Parathyroid adenoma (tissue), 2 donors: ENCODE measurements at regions not wholly inside any gene's neighbourhood (a gene's known extent, or its start where the extent isn't known, plus 50 kb on each side); places are given as distances from the start of the nearest gene placed in this dataset.
"Not testable (repeated sequence)": the region's sequence is repeated elsewhere in the genome, so short reads cannot be mapped to it uniquely, and the experiment has no call there.

ENCODE experiments used
- H2AFZ ChIP-seq: fragments of 300-600 bp; sonication (generic); one replicate; pipeline ENCODE4 v1.7.0; 2017; ENCODE audit warnings: antibody characterized with exemption, mild to moderate bottlenecking
- H3K27ac ChIP-seq: fragments of 300-600 bp; sonication (generic); one replicate; pipeline ENCODE4 v1.7.0; 2017
- H3K27me3 ChIP-seq: fragments of 300-600 bp; sonication (generic); one replicate; pipeline ENCODE4 v1.7.0; 2017; ENCODE audit warnings: low read length; ENCODE audit not compliant: control insufficient read depth, insufficient read depth
- H3K36me3 ChIP-seq: fragments of 300-600 bp; sonication (generic); one replicate; pipeline ENCODE4 v1.7.0; 2017; ENCODE audit warnings: low read length; ENCODE audit not compliant: control insufficient read depth, insufficient read depth
- H3K4me1 ChIP-seq: fragments of 300-600 bp; sonication (generic); one replicate; pipeline ENCODE4 v1.7.0; 2017; ENCODE audit warnings: control low read depth
- H3K4me2 ChIP-seq: fragments of 300-600 bp; sonication (generic); one replicate; pipeline ENCODE4 v1.7.0; 2017; ENCODE audit warnings: low read length
- H3K4me3 ChIP-seq: fragments of 300-600 bp; sonication (generic); one replicate; pipeline ENCODE4 v1.7.0; 2017; ENCODE audit warnings: low read depth, low read length
- H3K79me2 ChIP-seq: fragments of 300-600 bp; sonication (generic); one replicate; pipeline ENCODE4 v1.7.0; 2017; ENCODE audit warnings: control low read depth
- H3K9ac ChIP-seq: fragments of 300-600 bp; sonication (generic); one replicate; pipeline ENCODE4 v1.7.0; 2017; ENCODE audit warnings: mild to moderate bottlenecking
- H3K9me3 ChIP-seq: fragments of 300-600 bp; sonication (generic); one replicate; pipeline ENCODE4 v1.7.0; 2017; ENCODE audit warnings: low read length; ENCODE audit not compliant: control insufficient read depth
- donor health status: primary hyperparathyroidism.

- not testable (repeated sequence) for H3K27me3 ChIP-seq, H3K9me3 ChIP-seq, H3K27ac ChIP-seq, H2AFZ ChIP-seq, H3K4me1 ChIP-seq, H3K4me2 ChIP-seq, H3K36me3 ChIP-seq, H3K9ac ChIP-seq, H3K79me2 ChIP-seq, H3K4me3 ChIP-seq
Measured at GRCh38 chr2:87651589-87651988, 96.3 kb upstream of the PLGLB2 start.

DNA sequence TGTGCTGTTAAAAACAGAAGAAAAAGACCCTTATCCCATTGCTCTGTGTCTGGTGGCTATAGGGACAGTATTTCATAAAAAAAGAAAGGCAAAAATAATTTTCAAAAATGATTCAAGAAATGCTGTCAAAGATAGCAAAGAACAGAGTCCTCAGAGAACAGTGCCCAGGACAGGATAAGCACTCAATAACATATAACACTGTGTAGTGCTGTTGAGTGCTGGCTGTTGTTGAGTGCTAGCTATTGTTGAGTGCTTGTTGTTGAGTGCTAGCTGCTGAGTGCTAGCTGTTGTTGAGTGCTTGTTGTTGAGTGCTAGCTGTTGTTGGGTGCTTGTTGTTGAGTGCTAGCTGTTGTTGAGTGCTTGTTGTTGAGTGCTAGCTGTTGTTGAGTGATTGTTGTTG is 94.5 kb upstream of the PLGLB2 start:
- H3K79me2 ChIP-seq, H3K27ac ChIP-seq, H3K9ac ChIP-seq, H3K4me1 ChIP-seq, H3K4me2 ChIP-seq, H3K4me3 ChIP-seq, H2AFZ ChIP-seq, H3K36me3 ChIP-seq, H3K27me3 ChIP-seq, H3K9me3 ChIP-seq: not testable (repeated sequence)

- not testable (repeated sequence) for H3K27me3 ChIP-seq, H3K36me3 ChIP-seq, H3K4me3 ChIP-seq, H3K79me2 ChIP-seq, H2AFZ ChIP-seq, H3K4me2 ChIP-seq, H3K9ac ChIP-seq, H3K27ac ChIP-seq, H3K4me1 ChIP-seq, H3K9me3 ChIP-seq
Measured at GRCh38 chr2:87654136-87654814, 93.6 kb upstream of the PLGLB2 start.

DNA sequence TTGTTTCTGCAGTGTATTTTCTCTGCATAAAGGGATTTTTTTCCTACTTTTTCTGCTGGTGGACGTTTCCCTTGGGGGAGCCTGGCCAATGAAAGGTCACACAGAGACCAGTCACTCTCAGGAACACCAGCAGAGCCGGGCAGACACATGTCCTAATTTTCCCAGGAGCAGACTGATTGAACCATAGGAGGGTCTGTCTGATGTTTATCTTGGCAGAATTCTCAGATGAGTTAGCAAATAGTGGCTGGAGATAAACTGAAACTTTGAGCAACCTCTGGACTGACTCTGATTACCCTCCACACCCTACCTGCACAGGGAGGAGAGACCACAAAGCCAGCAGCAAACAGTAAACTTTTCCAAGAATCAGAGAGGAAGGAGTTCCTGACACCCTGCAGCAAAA is 90.0 kb upstream of the PLGLB2 start:
- H3K9me3 ChIP-seq, H3K4me1 ChIP-seq, H3K36me3 ChIP-seq, H3K4me3 ChIP-seq, H3K4me2 ChIP-seq, H3K27me3 ChIP-seq, H3K27ac ChIP-seq, H3K79me2 ChIP-seq, H3K9ac ChIP-seq, H2AFZ ChIP-seq: not testable (repeated sequence)

DNA sequence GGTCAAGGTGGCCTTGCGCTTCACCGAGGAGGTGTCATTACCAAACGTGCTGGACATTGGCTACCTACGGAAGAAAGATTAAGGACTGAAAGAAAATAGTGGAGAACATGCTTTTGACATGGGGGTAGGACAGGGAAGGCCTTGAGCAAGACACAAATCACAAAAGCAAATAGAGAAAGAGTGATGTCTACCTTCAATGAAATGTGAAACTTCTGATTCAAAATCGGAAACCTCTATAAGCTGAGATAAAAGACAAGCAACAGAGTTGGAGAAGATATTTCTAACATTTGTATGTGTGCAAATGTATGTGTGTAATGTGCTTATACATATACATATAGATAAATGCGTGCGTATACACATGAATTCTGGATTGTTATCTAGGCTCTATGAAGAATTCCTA is 89.5 kb upstream of the PLGLB2 start:
- H3K36me3 ChIP-seq, H3K4me1 ChIP-seq, H2AFZ ChIP-seq, H3K27me3 ChIP-seq, H3K9ac ChIP-seq, H3K9me3 ChIP-seq, H3K4me3 ChIP-seq, H3K4me2 ChIP-seq, H3K79me2 ChIP-seq, H3K27ac ChIP-seq: not testable (repeated sequence)

- not testable (repeated sequence) for H3K9me3 ChIP-seq, H3K9ac ChIP-seq, H3K4me1 ChIP-seq, H3K36me3 ChIP-seq, H3K4me3 ChIP-seq, H2AFZ ChIP-seq, H3K27me3 ChIP-seq, H3K79me2 ChIP-seq, H3K4me2 ChIP-seq, H3K27ac ChIP-seq
Measured at GRCh38 chr2:87658976-87659375, 88.9 kb upstream of the PLGLB2 start.

DNA sequence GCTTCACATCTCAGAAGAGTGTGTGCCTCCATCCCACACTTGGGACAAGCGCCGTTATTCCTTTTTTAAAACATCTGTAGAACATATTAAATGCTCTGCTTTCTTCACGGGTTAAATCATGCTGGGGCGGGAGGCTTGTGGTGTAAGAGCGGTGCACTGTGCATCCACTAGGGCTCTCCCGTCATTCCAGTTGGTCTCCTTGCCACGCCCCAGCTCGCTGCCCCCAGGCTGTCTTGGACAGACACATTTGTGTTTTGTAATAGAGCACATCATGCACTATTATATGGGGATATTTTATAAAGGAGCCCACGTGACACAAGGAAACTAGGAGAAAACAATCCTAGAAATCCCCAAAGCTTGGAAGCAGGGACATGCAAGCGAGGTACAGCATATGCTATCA is 87.7 kb upstream of the PLGLB2 start:
- H3K9ac ChIP-seq, H3K4me1 ChIP-seq, H3K36me3 ChIP-seq, H3K79me2 ChIP-seq, H3K27ac ChIP-seq, H3K27me3 ChIP-seq, H3K4me2 ChIP-seq, H3K4me3 ChIP-seq, H3K9me3 ChIP-seq, H2AFZ ChIP-seq: not testable (repeated sequence)

GRCh38 chr2:87662316-87663290 is 85.3 kb upstream of the PLGLB2 start:
- not testable (repeated sequence) for H3K9me3 ChIP-seq, H3K4me3 ChIP-seq, H3K27ac ChIP-seq, H3K4me2 ChIP-seq, H3K27me3 ChIP-seq, H3K4me1 ChIP-seq, H3K9ac ChIP-seq, H3K36me3 ChIP-seq, H2AFZ ChIP-seq, H3K79me2 ChIP-seq

GRCh38 chr2:87663347-87663746 is 84.5 kb upstream of the PLGLB2 start:
- H3K9me3 ChIP-seq, H2AFZ ChIP-seq, H3K9ac ChIP-seq, H3K4me2 ChIP-seq, H3K4me1 ChIP-seq, H3K36me3 ChIP-seq, H3K79me2 ChIP-seq, H3K27me3 ChIP-seq, H3K27ac ChIP-seq, H3K4me3 ChIP-seq: not testable (repeated sequence)

DNA sequence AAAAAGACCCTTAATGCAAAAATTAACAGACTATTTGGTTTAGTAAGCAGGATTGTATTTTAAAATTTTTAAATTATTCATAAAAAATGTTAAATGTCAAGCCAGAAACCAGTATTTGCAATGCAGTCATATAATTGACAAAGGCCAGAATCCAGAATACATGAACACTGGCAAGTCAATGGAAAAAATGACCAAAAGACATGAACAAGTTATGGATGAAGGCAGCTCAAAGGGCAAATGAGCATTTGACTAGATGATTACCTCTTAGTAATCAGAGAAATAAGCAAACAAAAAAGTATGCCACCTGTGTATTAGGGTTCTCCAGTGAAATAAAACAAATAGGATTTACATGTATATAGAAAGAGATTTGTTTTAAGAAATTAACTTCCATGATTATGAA is 80.9 kb upstream of the PLGLB2 start:
- not testable (repeated sequence) for H3K4me1 ChIP-seq, H3K4me2 ChIP-seq, H2AFZ ChIP-seq, H3K27me3 ChIP-seq, H3K36me3 ChIP-seq, H3K79me2 ChIP-seq, H3K27ac ChIP-seq, H3K9me3 ChIP-seq, H3K9ac ChIP-seq, H3K4me3 ChIP-seq

DNA sequence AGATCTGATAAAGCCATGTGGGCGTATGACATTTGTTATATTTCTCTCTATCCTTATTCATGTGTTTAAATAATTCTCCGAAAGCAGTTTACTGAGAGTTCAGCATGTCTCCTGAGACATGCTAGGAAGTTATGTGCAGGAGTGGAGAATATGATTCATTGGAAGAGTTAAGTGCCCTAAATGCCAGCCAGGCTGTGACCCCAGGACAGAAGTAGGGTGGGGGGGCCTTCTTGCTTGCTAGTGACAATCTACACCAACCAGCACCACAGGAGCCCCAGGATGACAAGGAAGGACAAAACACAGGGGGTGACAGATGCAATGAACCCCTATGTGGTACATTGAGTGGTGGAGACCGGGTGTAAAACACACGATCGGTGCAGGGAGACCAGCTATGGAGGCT is 79.5 kb upstream of the PLGLB2 start:
- not testable (repeated sequence) for H3K27me3 ChIP-seq, H3K9ac ChIP-seq

More for the DNA sequence above, 79.5 kb upstream of the PLGLB2 start:
- H3K79me2 ChIP-seq, H3K4me1 ChIP-seq, H3K27ac ChIP-seq, H3K4me2 ChIP-seq, H3K9me3 ChIP-seq, H2AFZ ChIP-seq, H3K4me3 ChIP-seq, H3K36me3 ChIP-seq: not testable (repeated sequence)
